Small intestine (tissue), 7 donors: ENCODE measurements at regions not wholly inside any gene's neighbourhood (a gene's known extent, or its start where the extent isn't known, plus 50 kb on each side); places are given as distances from the start of the nearest gene placed in this dataset.

Experiments
- DNase-seq, 2 donors: peaks; one replicate each; pipeline versions ENCODE4 v3.0.0 to v3.0.0-alpha.2; 2013
- FAIRE-seq: peaks from 2 replicates; lab custom pipeline; 2012; peaks lifted over from hg19 to GRCh38; lab: Jason Lieb, UNC
- H3K27ac ChIP-seq, 3 donors: one replicate each; pipeline ENCODE4 v1.5.1; 2013; ENCODE audit warnings: low read length in 2 of 3, mild to moderate bottlenecking in 2 of 3, control low read depth in 1 of 3, inconsistent platforms in 1 of 3, low read depth in 1 of 3, moderate library complexity in 1 of 3
- H3K27me3 ChIP-seq, 3 donors: one replicate each; pipeline ENCODE4 v1.6.1; 2013; ENCODE audit warnings: low read length in 3 of 3, inconsistent platforms in 1 of 3; ENCODE audit not compliant: control insufficient read depth in 3 of 3, insufficient read depth in 3 of 3
- H3K36me3 ChIP-seq, 3 donors: one replicate each; pipeline ENCODE4 v1.6.1; 2013; ENCODE audit warnings: low read length in 3 of 3, inconsistent platforms in 1 of 3, low read depth in 1 of 3, mild to moderate bottlenecking in 1 of 3, moderate library complexity in 1 of 3; ENCODE audit not compliant: control insufficient read depth in 3 of 3, insufficient read depth in 2 of 3
- H3K4me1 ChIP-seq, 3 donors: one replicate each; pipeline ENCODE4 v1.6.1; 2013; ENCODE audit warnings: low read length in 2 of 3, inconsistent platforms in 1 of 3, low read depth in 1 of 3, mild to moderate bottlenecking in 1 of 3, moderate library complexity in 1 of 3; ENCODE audit not compliant: control insufficient read depth in 3 of 3, insufficient read depth in 2 of 3
- H3K4me3 ChIP-seq, 3 donors: one replicate each; pipeline ENCODE4 v1.5.1; 2013; ENCODE audit warnings: low read length in 3 of 3, control low read depth in 1 of 3, inconsistent platforms in 1 of 3, low read depth in 1 of 3, mild to moderate bottlenecking in 1 of 3, moderate library complexity in 1 of 3
- H3K9me3 ChIP-seq, 2 donors: one replicate each; pipeline ENCODE4 v1.6.1; 2013; ENCODE audit warnings: low read depth in 1 of 2, low read length in 1 of 2; ENCODE audit not compliant: control insufficient read depth in 2 of 2, insufficient read depth in 1 of 2
- whole genome bisulfite sequencing, 3 donors: extraction: QIAGEN DNeasy Blood & Tissue Kit; methylation state at CpG; one replicate each; pipeline ENCODE4 v1.1.7; 2013; 5-methylcytosine and 5-hydroxymethylcytosine counted together
- donor health status: healthy with polysubstance abuse.
- donor health status: control.
- donor health status: control.
- donor health status: Bipolar disorder and iron deficiency.
- donor health status: healthy.

GRCh38 chr12:114221136-114221833 lies 184.7 kb downstream of the TBX5 start:
- Histone ChIP-seq H3K4me3 (no peak overlapping the region), H3K9me3 (no peaks in the 10 kb centered on the region), H3K27ac (no peak overlapping the region), H3K27me3 (peaks cover 0 to 3% (median 0%) of the 10 kb centered on the region in 3 donors), H3K36me3 (no peaks in the 10 kb centered on the region), H3K4me1 (no peaks in the 10 kb centered on the region)
- FAIRE-seq (no peak), DNase-seq (no peak)
- 63 to 73% (median 64%) methylated on average over 8 of the region's 8 CpGs for WGBS, 3 donors

- H3K36me3 ChIP-seq: no peaks in the 10 kb centered on the region
- no peaks in the 10 kb centered on the region for H3K9me3 ChIP-seq
- WGBS, 3 donors: 50 to 68% (median 58%) methylated on average over 3 of the region's 3 CpGs
- FAIRE-seq (no peak), DNase-seq (no peak)
- no peak overlapping the region for H3K27ac ChIP-seq
- H3K4me3 ChIP-seq: no peak overlapping the region
- no peaks in the 10 kb centered on the region for H3K4me1 ChIP-seq
- peaks cover 0 to 3% (median 0%) of the 10 kb centered on the region in 3 donors for H3K27me3 ChIP-seq
Measured at GRCh38 chr12:114220311-114220710, 185.6 kb downstream of the TBX5 start.

GRCh38 chr12:114218136-114218535 lies 187.8 kb downstream of the TBX5 start:
- no peak for DNase-seq
- H3K4me1 ChIP-seq: no peaks in the 10 kb centered on the region
- FAIRE-seq: no peak
- H3K4me3 ChIP-seq: no peak overlapping the region
- H3K27ac ChIP-seq: no peak overlapping the region
- H3K27me3 ChIP-seq: no peaks in the 10 kb centered on the region
- no peaks in the 10 kb centered on the region for H3K36me3 ChIP-seq
- WGBS, 3 donors: 71 to 87% (median 86%) methylated on average over 2 of the region's 2 CpGs
- no peaks in the 10 kb centered on the region for H3K9me3 ChIP-seq

GRCh38 chr12:114215746-114216145 lies 190.2 kb downstream of the TBX5 start:
- H3K4me3 ChIP-seq: no peak overlapping the region
- H3K36me3 ChIP-seq: no peaks in the 10 kb centered on the region
- FAIRE-seq: no peak
- WGBS, 3 donors: 52 to 66% (median 66%) methylated on average over 6 of the region's 6 CpGs
- no peaks in the 10 kb centered on the region for H3K4me1 ChIP-seq
- no peaks in the 10 kb centered on the region for H3K9me3 ChIP-seq
- H3K27ac ChIP-seq: no peak overlapping the region
- H3K27me3 ChIP-seq: no peaks in the 10 kb centered on the region
- no peak for DNase-seq

DNA sequence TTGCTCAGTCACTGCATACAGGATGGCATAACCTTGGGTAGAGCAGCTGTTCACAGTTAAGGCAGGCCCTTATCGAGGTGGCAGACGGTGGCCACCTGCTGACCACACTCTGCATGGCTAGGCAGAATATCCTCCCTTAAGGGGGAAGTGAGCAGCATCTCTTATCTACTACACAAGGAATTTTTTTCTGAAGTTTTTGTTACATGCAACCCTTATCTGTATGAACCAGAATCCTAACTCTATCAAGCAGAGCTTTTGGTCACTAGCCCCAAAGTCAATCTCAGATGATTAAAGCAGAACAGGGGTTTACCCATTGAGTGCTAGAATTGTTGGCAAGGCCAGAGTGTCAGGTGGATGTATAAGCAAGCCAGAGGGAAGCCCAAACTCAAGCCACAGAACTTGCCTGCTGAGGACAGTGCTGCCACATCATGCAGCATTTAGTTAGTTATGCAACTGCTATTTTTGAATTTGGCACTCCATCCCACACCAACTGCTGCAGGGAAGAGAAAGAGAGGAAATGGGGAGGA lies 192.8 kb downstream of the TBX5 start:
- DNase-seq (peak in 1 of 2 donors; percentile 5), FAIRE-seq (no peak)
- WGBS, 3 donors: 16 to 27% (median 18%) methylated on average over 2 of the region's 2 CpGs

GRCh38 chr12:114209861-114210260 lies 196.1 kb downstream of the TBX5 start:
- no peak overlapping the region for H3K27ac ChIP-seq
- H3K27me3 ChIP-seq: no peaks in the 10 kb centered on the region
- no peak for FAIRE-seq
- H3K4me1 ChIP-seq: no peaks in the 10 kb centered on the region
- 58 to 79% (median 63%) methylated on average over 3 of the region's 3 CpGs for WGBS, 3 donors
- H3K9me3 ChIP-seq: no peaks in the 10 kb centered on the region
- H3K36me3 ChIP-seq: no peaks in the 10 kb centered on the region
- H3K4me3 ChIP-seq: no peak overlapping the region
- no peak for DNase-seq

More for the DNA sequence above, 192.8 kb downstream of the TBX5 start:
- H3K4me1 ChIP-seq: no peaks in the 10 kb centered on the region
- no peak overlapping the region for H3K27ac ChIP-seq
- no peaks in the 10 kb centered on the region for H3K27me3 ChIP-seq
- no peaks in the 10 kb centered on the region for H3K36me3 ChIP-seq
- H3K4me3 ChIP-seq: no peak overlapping the region
- no peaks in the 10 kb centered on the region for H3K9me3 ChIP-seq

DNA sequence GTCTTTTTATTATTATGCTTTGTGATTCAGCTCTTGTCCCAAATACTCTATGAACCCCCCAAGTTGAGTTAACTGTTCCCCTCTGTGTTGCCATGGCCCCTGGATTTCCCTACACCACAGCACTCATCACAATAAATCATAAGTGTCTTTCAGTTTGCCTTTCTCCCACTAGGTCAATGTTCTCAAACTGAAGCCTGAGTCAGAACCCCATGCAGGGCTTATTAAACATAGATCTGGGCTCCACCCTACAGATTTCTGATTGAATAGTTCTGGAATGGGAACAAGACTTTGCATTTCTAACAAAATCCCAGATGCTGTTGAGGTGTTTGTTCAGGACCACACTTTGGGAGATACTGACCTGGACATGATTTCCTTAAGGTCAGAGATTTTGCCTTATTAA lies 199.4 kb downstream of the TBX5 start:
- no peaks in the 10 kb centered on the region for H3K9me3 ChIP-seq
- no peak for DNase-seq
- H3K27ac ChIP-seq: no peak overlapping the region
- H3K27me3 ChIP-seq: peaks cover 0 to 1% (median 0%) of the 10 kb centered on the region in 3 donors
- no peak for FAIRE-seq
- H3K4me1 ChIP-seq: no peaks in the 10 kb centered on the region
- no peaks in the 10 kb centered on the region for H3K36me3 ChIP-seq
- no peak overlapping the region for H3K4me3 ChIP-seq

DNA sequence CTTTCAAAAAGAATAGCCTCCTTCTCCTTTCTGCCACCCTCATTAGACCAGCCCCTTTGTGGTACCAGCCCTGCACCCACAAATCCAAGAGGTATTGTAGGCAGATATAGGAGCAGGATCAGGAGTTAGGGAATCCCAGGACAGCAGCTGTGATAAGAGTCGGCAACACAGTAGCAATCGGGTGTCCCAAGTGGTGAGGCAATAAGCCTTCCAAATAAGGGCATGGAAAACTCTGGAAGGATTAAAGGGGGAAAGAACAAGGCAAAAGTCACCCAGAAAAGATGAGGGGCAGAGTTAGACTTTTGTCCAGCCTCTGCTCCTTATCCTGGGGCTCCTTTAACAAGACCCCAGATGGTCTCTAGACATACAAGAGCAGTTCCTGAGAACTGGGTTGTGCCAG lies 204.2 kb downstream of the TBX5 start:
- no peak for FAIRE-seq

DNA sequence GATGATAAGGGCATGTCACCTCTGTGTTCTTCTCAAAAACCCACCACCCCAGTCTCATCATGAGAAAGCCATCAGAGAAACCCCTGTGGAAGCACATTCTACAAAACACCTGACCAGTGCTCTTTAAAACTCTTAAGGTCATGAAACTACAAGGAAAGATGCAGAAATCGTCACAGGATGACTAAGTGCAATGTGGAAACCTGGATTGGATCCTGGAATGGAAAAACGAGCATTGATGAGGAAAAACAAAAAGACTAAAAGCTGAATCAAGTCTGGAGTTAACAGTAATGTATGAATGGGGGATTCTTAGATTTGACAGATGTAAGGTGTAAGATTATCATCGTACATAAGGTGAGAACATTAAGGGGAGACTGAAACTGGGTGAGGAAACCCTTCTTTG lies 211.0 kb downstream of the TBX5 start:
- Histone ChIP-seq H3K9me3 (no peaks in the 10 kb centered on the region), H3K4me1 (no peaks in the 10 kb centered on the region), H3K36me3 (no peaks in the 10 kb centered on the region), H3K4me3 (no peak overlapping the region), H3K27ac (no peak overlapping the region), H3K27me3 (no peaks in the 10 kb centered on the region)
- WGBS, 3 donors: 40 to 50% (median 40%) methylated on average over 3 of the region's 3 CpGs
- DNase-seq (no peak), FAIRE-seq (no peak)

More for the DNA sequence above, 204.2 kb downstream of the TBX5 start:
- peaks cover 0 to 1% (median 0%) of the 10 kb centered on the region in 3 donors for H3K27me3 ChIP-seq
- H3K9me3 ChIP-seq: no peaks in the 10 kb centered on the region
- no peak for DNase-seq
- no peak overlapping the region for H3K4me3 ChIP-seq
- WGBS, 3 donors: 31 to 60% (median 46%) methylated on average over 2 of the region's 2 CpGs
- no peaks in the 10 kb centered on the region for H3K4me1 ChIP-seq
- H3K27ac ChIP-seq: no peak overlapping the region
- no peaks in the 10 kb centered on the region for H3K36me3 ChIP-seq
